ENCODE measurements at regions not wholly inside any gene's neighbourhood (a gene's known extent, or its start where the extent isn't known, plus 50 kb on each side); places are given as distances from the start of the nearest gene placed in this dataset.

DNA sequence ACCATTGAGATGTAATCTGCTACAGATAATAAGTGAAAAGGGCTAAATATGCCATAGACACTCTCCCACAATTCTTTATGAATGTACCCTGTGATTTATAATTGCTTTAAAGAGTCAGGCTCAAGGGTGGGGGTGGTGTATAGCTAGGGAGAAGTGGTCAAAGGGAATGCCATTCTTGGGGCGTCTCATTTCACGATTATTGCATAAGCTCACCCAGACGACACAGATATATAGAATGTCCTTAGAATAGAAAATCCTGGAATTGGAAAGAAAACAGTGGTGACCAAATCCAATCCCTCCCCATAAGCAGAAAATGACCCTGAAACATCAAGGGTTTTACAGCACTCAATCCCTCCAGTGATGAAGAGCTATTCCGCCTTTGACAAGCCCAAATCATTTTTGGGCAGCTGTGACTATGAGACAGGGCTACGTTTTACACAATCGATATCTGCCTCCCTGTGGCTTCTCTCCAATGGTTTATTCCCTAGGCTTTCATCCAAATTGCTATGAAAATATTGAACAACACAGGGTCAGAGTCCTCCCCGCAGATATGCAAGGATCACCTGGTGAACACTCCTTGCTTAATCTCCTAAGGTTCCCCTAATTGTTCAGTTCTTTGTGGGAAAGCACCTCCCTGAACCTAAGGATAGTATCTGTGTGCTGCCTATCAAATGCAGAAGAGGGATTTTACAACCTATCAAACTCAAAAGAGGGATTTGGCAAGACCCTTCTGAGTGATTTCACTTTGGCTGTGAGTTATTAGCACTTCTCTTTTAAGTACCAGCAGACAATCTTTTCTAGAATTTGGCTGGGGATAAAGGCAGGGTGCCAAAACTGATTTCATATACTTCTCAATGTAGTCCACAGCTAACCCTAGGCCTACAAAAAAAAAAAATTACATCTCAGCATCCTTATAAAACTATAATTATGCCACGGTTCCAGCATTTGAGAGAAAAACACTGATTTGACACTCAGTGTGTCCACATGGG lies 144.9 kb upstream of the CDH6 start:
- DNase-seq = no peak

DNA sequence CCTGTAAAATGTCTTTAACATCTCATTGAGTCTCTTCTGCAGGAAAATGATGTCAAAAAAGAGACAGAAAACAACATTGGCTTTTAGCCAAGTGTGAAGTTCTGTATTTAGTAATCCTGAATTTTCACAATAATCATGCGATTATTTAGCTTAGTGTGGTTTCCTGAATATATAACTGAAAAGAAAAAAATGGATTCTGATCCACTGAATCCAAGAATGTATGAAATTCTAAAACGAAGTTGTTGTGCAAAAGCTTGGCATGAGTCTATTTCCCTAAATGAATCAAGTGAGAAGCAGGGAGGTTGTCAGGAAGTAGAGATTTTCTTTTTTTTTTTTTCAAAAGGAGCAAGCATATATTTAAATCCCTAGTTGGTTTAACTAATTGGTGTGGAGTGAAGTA lies 145.9 kb upstream of the CDH6 start:
- no peak for DNase-seq

DNA sequence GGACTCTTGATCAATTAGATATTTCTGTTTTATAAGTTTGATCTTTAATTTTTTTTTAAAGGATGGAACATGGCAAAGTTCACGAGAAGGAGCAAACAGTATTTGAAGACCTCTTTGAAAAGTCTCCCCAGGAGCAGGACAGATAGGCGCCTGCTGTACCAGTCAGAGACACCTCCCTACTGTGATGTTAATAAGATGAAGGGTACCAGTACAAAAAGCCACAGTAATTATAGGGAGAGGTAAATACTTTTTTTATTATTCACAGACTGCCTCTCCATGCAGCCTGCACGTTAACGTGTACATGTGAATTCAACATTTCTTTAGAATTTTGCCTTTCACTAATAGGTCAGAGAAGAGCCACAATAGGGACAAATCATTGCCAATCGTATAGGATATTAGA lies 146.5 kb upstream of the CDH6 start:
- DNase-seq = no peak

DNA sequence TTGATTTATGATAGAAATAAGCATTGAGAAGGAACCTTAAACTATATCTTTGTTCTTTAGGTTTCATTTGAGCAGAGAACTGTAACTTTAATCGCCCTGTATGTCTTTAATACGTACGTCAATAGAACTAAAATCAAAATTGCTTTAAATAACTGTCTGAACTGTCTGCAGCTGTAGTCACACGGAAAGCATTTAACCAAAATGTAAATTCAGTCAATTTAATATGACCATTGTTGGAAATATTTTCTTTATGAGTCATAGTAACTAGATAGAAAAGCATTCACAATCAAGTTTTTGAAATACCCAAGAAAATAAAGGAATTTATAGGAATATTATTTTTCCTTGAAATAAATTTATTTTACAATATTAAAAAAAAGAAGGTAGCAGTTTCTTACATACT lies 157.1 kb upstream of the CDH6 start:
- DNase-seq = no peak

DNA sequence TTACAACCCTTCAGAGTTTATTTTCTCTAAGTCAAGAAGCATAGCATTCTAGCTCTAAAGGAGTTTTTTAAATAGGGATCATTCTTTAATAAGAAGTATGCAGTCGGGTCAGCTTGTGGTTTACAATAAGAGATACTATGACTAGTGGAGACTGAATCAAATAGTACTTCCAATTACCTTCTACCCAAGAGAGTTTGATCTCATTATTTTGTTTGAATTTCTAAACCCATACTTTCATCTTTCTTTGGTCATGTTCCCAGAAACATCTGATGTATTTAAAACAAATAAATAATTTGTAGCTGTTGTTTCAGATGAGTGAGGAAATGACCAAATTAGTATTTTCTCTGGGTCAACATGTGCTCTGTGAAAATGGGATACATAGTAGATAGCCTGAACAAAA lies 160.2 kb upstream of the CDH6 start:
- DNase-seq = no peak

DNA sequence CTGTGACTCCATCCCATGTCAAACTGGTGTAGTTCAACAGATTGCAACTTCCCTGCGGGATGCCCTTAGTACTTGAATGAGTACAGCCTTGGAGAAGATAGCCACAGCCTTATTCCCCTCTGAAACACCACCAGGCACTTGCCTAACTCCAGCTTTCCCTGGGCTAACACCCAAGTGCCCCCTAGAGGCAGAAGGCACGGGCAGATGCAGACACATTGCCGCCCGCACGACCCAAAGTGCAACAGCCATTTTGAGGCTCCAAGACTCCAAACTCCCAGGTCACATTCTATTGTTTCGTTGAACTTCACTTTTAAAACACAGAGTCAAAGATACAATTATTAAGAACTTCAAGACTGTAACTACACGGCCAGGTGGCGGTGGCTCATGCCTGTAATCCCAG lies 163.6 kb upstream of the CDH6 start:
- DNase-seq = no peak

DNA sequence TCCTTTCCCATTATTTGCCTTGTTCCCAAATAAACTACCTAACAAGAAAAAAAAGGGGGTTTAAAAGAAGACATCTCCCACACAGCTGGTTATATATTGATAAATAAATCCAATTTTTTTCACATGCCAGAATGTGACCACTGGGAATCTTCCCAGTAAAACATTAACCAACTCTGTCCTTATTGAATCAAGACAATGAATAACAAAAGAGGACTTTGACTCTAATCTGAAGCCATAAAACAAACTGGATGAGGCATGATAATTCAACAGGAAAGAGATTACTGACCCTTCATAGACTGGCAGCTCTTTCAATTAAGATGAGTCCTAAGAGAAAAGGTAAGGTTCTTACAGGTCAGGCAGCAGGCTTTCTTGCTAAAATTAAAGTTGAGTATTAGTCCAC lies 165.8 kb upstream of the CDH6 start:
- no peak for DNase-seq

DNA sequence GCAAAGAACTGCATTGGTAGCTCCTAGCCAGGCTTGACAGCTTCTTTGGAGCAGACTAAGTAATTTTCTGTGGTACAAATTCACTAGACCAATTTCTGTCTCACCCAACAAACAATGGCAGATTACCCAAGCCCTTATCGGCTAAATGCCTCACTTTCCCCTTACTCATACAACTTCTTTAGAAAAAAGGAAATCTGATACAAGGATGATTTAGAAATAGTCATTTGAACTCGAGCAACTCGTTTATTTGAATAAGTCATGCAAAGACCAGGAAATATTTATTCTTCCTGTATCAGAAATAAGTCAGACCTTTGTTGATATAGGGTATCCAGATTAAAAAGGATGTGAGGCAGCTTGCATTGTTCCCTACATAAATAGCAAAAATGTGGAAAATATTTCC lies 170.4 kb upstream of the CDH6 start:
- DNase-seq = no peak

DNA sequence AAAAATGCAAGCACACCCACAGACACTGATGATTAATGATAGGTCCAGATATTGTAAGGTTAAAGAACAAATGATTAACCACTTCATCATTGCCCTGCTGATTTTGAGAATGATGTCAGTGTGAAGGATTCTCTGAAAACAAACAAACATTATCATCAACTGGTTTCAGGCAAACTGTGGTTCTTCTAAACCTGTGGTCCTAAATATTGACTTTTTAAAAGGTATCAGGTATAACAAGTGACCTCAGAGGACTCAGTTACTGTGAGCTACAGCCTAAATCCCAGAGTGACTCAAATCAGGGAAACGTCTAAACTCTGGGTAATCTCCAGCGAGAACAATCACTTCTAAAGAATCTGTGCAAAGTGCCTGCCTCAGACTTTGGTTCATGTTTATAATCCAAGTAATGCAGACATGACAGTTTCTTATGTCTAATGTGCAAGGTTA lies 172.3 kb upstream of the CDH6 start:
- DNase-seq = no peak

DNA sequence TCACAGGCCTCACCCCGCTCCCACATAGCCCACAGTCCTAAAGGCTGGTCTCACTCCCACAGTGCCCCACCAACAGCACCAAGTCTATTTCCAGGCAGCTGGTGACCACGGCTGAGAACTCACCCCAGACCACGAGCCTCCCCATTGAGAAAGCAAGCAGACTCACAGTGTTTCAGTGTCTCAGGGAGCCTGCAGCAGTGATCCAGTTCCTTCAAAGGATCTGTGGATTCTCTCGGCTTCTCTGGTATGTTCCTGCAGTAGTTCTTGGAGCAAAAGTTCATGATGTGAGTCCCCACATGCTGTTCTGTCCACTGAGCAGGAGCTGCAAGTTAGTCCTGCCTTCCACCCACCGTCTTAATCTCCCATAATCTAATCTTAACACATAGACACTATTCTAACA lies 185.3 kb upstream of the CDH6 start:
- DNase-seq = no peak

DNA sequence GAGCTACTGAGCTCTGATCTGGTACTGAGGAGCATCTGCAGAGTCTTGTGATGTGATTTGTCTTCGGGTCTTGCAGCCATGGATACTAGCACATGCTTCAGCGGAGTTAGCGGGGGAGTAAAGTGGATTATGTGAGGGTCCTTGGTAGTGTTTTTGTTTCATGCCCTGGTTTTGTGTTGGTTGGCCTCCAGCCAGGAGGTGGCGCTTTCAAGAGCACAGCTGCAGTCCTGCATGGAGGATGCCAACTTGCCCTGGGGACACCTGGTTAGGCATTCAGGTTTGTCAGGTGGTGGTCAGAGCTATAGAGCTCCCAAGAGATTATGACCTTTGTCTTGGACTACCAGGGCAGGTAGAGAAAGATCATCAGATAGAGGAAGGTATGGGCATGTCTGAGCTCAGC lies 185.8 kb upstream of the CDH6 start:
- no peak for DNase-seq

DNA sequence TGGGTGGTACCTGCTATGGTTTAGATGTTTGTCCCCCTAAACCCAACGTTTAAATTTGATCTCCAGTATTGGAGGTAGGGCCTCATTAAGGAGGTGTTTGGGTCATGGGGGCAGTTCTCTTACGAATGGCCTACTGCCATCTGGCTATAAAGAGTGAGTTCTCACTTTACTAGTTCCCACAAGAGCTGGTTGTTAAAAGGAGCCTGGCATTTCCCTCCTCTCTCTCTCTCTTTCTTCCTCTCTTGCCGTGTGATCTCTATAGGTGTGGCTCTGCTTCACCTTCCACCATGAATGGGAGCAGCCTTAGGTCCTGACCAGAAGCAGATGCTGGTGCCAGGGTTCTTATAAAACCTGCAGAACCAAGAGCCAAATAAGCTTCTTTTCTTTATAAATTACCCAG lies 193.2 kb upstream of the CDH6 start:
- DNase-seq = no peak

DNA sequence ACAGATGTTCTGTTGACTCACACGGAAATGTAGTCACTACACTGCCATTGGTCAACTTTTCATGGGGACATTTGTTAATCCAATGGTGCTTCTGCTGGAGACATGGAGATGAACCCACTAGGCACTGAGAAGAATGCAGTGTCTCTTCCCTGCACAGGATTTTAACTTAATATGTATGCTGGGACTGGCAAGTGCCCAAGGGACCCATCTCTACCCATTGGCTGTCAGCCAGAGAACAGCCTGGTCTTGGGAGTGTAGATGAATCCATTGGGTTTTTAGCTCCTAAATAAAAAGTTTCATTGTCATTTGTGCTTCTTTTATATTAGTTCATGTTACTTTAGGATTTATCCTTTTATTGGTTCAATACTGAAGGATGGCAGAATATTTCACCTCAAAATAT lies 195.8 kb upstream of the CDH6 start:
- no peak for DNase-seq

DNA sequence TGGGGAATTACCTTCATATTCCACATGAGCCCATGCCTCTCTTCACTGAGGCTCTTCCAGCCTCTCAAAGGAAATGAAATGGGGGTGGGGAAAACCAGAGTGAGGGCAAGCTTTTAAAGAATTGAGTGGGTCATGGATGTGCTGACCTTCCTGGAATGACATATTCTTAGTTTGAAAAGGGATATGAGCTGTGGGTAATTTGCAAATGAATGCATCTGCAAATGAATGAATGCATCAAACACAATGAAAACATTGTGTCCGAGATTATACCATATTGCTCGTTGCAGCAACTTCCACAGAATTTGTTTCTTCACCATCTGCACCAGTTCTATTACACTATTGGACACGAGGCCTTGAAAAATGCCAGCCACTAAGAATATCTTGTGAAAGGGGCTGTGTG lies 198.6 kb upstream of the CDH6 start:
- DNase-seq = no peak

DNA sequence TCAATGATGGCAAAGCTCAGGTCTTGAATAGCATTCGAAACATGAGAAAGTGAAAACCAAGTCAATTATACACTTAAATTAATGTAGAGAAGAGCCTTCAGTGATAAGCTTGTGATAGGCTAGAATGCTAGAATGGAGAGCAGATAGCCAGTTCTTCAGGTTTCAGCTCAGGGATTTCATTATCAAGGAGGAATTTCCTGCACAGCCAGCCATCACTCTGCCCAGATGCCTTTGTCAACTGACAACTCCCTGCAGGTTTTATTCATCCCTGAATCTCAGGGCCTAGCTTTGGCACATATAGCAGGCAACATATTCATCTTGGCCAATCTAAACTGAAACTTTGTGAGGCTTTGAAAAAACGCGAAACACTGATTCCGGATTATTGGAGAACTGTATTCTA lies 199.3 kb upstream of the CDH6 start:
- DNase-seq = no peak

DNA sequence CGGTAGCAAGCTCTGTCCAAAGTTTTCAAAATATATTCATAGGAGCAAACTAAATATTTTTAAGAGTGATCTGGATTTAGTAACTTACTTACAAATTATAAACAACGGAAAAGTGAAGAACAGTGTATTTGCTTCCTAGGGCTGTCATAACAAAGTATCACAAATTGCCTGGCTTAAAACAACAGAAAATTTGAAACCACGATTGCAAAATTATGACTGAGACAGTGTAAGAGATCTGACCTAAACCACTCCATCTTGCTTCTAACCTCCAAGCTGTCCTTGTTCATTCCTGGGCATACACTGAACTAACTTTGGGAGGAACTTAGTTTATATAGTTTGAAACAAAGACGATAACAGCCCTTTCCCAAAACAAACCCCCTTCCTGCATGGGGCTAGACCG lies 202.0 kb upstream of the CDH6 start:
- no peak for DNase-seq

DNA sequence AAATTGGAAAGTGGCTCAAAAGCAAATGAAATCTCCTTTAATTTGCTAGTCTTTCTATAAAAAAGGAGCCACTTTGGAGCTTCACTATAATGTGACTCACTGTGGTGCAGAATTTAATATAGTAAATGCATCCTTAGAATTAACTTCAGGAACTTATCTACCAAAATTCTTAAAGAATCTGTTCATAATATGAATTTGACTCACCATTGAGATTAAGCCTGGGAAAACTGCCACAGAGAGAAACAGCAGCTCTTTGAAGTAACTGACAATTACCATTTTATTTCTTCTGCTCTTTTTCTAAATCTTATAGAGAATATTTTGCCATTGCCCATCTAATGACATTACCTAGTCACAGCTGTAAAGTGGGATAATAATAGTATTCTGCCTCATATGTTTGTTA lies 211.9 kb upstream of the CDH6 start:
- DNase-seq = no peak

DNA sequence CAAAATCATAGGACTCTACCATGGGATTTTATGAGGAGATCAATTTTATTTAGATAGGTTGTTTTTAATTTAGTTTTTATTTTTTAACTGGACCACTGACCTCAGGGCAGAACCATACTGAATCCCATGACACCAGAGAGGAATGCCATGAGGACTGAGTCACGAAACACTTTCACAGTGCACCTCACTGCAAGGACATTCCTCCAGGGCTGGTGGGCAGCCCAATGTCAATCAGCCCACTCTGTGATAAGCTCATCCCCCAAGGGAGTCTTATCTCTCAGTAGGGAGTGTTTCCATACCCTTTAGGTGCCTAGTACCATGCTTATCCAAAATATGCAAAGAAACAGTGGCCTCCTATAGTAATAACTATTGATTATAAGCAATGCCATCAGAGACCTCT lies 224.5 kb upstream of the CDH6 start:
- no peak for DNase-seq

DNA sequence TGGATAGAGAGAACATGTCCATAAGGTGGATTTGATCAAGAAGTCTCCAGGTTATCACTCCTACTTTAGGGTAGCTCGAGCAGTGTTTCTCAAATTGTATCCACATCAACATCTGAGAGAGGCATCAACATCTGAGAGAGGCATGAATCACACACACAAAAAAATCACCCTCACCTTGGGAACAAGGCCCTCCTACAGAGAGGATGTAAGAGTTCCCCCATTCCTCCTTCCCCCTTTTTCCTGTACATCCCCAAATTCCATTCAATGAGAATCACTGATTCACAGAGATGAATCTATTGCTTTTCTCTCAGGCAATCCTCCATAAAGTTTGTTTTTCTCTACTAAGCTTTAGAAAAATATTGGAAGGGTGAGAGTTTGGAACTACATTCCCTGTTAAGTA lies 233.4 kb upstream of the CDH6 start:
- no peak for DNase-seq

DNA sequence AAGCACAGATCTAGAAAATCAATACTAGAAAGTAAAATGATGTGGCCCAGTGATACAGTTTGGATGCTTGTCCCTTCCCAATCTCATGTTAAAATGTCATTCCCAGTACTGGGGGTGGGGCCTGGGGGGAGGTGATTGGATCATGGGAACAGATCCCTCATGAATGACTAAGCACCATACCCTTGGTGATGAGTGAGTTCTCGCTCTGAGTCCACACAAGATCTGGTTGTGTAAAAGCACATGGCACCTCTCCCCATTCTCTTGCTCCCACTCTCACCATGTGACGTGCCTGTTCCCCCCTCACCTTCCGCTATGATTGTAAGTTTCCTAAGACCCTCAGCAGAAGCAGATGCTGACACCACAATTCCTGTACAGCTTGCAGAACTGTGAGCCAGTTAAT lies 234.2 kb upstream of the CDH6 start:
- DNase-seq = no peak

DNA sequence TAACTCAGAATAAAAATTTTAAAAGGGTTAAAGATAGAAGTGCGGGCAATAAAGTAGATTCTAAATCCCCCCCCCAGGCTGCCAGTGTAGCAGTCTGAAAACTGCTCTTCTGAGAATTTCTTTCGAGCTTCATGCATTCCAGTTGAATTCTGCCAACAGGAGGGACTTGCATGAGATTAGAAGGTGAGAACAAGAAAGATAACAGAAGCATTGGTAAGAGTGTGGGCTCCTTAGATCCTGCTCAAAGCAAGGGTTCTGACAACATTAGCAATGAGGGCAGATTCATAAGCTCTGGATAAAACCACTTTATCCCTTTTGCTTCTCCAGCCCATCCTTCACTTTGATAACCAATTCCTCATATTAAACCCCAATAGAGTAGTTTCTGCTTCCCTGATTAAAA lies 235.9 kb upstream of the CDH6 start:
- no peak for DNase-seq

DNA sequence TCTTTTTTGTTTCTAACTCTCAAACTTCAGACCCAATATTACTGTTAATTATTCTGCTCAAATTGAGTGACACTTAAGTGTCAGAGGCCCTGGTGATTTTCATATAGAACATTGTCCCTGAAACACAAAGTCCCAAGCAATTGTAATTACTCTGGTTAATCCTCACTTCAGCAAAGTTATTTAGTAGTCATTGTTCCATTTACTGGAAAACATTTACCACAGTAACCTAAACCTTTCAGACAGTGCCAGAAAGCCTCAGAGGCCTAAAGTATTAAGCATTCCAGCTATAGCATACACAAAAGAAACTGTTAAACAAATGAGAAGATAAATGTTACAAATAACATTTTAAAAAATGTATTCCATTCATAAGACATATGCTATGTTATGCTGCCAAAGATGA lies 237.2 kb upstream of the CDH6 start:
- DNase-seq = no peak

DNA sequence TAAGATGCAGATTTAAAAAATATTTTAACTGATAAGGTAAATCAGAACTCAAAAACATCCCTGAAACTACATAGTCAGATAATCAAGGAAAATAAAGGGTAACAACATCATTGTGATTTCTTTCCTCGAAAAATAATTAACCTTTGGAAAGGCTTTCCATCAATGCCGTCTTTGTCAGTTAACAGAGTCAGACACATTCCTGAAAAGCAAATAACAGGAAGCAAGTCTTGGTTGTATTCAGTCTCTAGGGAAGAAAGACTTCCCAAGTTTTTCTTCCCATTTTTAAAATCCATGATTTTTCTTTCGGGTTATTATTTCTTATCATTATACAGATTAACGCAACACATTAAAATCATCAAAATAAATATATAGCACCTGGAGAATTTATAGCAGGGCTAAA lies 256.4 kb upstream of the CDH6 start:
- DNase-seq = no peak

DNA sequence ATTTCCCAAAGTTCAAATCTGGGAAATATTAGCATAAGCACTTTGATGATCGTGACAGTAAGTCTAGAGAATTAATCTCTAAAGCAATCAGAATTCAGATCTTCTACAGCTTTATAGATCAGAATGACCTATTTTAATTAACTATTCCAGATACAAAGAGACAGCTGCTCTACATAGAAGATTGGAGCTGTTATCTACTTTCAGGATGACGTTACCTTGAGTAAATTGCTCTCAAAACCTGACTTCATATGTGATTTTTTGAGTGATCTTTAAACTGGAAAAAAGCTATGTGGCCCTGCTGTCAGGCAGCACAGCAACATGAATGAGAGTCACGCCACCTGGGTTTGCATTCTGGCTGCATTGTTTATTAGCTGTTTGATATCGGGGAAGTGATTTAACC lies 259.9 kb upstream of the CDH6 start:
- DNase-seq = no peak

All from stimulated activated naive CD4-positive, alpha-beta T cell (primary cell).